ENCODE measurements at regions not wholly inside any gene's neighbourhood (a gene's known extent, or its start where the extent isn't known, plus 50 kb on each side); places are given as distances from the start of the nearest gene placed in this dataset.
A peak's percentile ranks its signal among the peaks of the same experiment; 100 is the strongest.
"Not testable (repeated sequence)": the region's sequence is repeated elsewhere in the genome, so short reads cannot be mapped to it uniquely, and the experiment has no call there.

GRCh38 chr2:47299555-47299954 is 69.6 kb upstream of the EPCAM start:
- Mint-ChIP-seq H3K27ac (no peak overlapping the region), H3K36me3 (no peaks in the 10 kb centered on the region), H3K9me3 (no peaks in the 10 kb centered on the region)
- ATAC-seq (no peak), DNase-seq (ENCODE audit: low spot score in 2 of 2) (no peak)

GRCh38 chr2:47298771-47299170 is 70.3 kb upstream of the EPCAM start:
- ATAC-seq (no peak), DNase-seq (ENCODE audit: low spot score in 2 of 2) (no peak)
- Mint-ChIP-seq H3K27ac (no peak overlapping the region), H3K36me3 (no peaks in the 10 kb centered on the region), H3K9me3 (no peaks in the 10 kb centered on the region)

GRCh38 chr2:47297767-47298425 is 71.2 kb upstream of the EPCAM start:
- Mint-ChIP-seq H3K9me3 (no peaks in the 10 kb centered on the region), H3K27ac (no peak overlapping the region), H3K36me3 (no peaks in the 10 kb centered on the region)
- DNase-seq (ENCODE audit: low spot score in 2 of 2): no peak
- no peak for ATAC-seq

- Mint-ChIP-seq H3K27ac (peak overlapping the region in 1 of 2 donors; percentile 24), H3K9me3 (no peaks in the 10 kb centered on the region), H3K36me3 (no peaks in the 10 kb centered on the region)
- DNase-seq (ENCODE audit: low spot score in 2 of 2): no peak
- ATAC-seq: no peak
Measured at GRCh38 chr2:47295981-47296635, 73.0 kb upstream of the EPCAM start.

GRCh38 chr2:47295131-47295980 is 73.8 kb upstream of the EPCAM start:
- ATAC-seq (no peak), DNase-seq (ENCODE audit: low spot score in 2 of 2) (no peak)
- no peaks in the 10 kb centered on the region for H3K9me3 Mint-ChIP-seq
- peak overlapping the region in 1 of 2 donors; percentile 24 for H3K27ac Mint-ChIP-seq
- no peaks in the 10 kb centered on the region for H3K36me3 Mint-ChIP-seq

- H3K9me3 Mint-ChIP-seq: no peaks in the 10 kb centered on the region
- DNase-seq (ENCODE audit: low spot score in 2 of 2) (no peak), ATAC-seq (no peak)
- no peaks in the 10 kb centered on the region for H3K36me3 Mint-ChIP-seq
- H3K27ac Mint-ChIP-seq: no peak overlapping the region
Measured at GRCh38 chr2:47293976-47294375, 75.1 kb upstream of the EPCAM start.

GRCh38 chr2:47288864-47289263 is 80.2 kb upstream of the EPCAM start:
- no peak overlapping the region for H3K27ac Mint-ChIP-seq
- ATAC-seq (no peak), DNase-seq (ENCODE audit: low spot score in 2 of 2) (no peak)
- H3K9me3 Mint-ChIP-seq: no peaks in the 10 kb centered on the region
- H3K36me3 Mint-ChIP-seq: no peaks in the 10 kb centered on the region

GRCh38 chr2:47283659-47284058 is 85.5 kb upstream of the EPCAM start:
- no peak overlapping the region for H3K27ac Mint-ChIP-seq

GRCh38 chr2:47282621-47283272 is 86.4 kb upstream of the EPCAM start:
- Mint-ChIP-seq H3K9me3 (no peaks in the 10 kb centered on the region), H3K36me3 (no peaks in the 10 kb centered on the region), H3K27ac (no peak overlapping the region)
- ATAC-seq (no peak), DNase-seq (ENCODE audit: low spot score in 2 of 2) (no peak)

More at GRCh38 chr2:47283659-47284058, 85.5 kb upstream of the EPCAM start:
- no peaks in the 10 kb centered on the region for H3K36me3 Mint-ChIP-seq
- H3K9me3 Mint-ChIP-seq: no peaks in the 10 kb centered on the region
- DNase-seq (ENCODE audit: low spot score in 2 of 2) (no peak), ATAC-seq (no peak)

GRCh38 chr2:47279525-47279924 is 89.6 kb upstream of the EPCAM start:
- not testable (repeated sequence) for DNase-seq (ENCODE audit: low spot score in 2 of 2); H3K27ac Mint-ChIP-seq; ATAC-seq; H3K9me3 Mint-ChIP-seq; H3K36me3 Mint-ChIP-seq

- no peak for DNase-seq (ENCODE audit: low spot score in 2 of 2)
- no peak for ATAC-seq
- Mint-ChIP-seq H3K9me3 (no peaks in the 10 kb centered on the region), H3K36me3 (no peaks in the 10 kb centered on the region), H3K27ac (no peak overlapping the region)
Measured at GRCh38 chr2:47277987-47278386, 91.1 kb upstream of the EPCAM start.

- no peaks in the 10 kb centered on the region for H3K36me3 Mint-ChIP-seq
- no peak overlapping the region for H3K27ac Mint-ChIP-seq
- H3K9me3 Mint-ChIP-seq: no peaks in the 10 kb centered on the region
- ATAC-seq (no peak), DNase-seq (ENCODE audit: low spot score in 2 of 2) (no peak)
Measured at GRCh38 chr2:47277187-47277586, 91.9 kb upstream of the EPCAM start.

GRCh38 chr2:47276061-47276460 is 93.0 kb upstream of the EPCAM start:
- DNase-seq (ENCODE audit: low spot score in 2 of 2) (no peak), ATAC-seq (no peak)
- no peaks in the 10 kb centered on the region for H3K9me3 Mint-ChIP-seq
- H3K36me3 Mint-ChIP-seq: no peaks in the 10 kb centered on the region
- no peak overlapping the region for H3K27ac Mint-ChIP-seq

- ATAC-seq: no peak
- no peak overlapping the region for H3K27ac Mint-ChIP-seq
- no peaks in the 10 kb centered on the region for H3K36me3 Mint-ChIP-seq
Measured at GRCh38 chr2:47274054-47274782, 94.9 kb upstream of the EPCAM start.

GRCh38 chr2:47272905-47273758 is 96.0 kb upstream of the EPCAM start:
- DNase-seq (ENCODE audit: low spot score in 2 of 2): no peak
- H3K9me3 Mint-ChIP-seq: no peaks in the 10 kb centered on the region
- no peak overlapping the region for H3K27ac Mint-ChIP-seq
- H3K36me3 Mint-ChIP-seq: no peaks in the 10 kb centered on the region
- ATAC-seq: no peak

More at GRCh38 chr2:47274054-47274782, 94.9 kb upstream of the EPCAM start:
- no peak for DNase-seq (ENCODE audit: low spot score in 2 of 2)
- H3K9me3 Mint-ChIP-seq: no peaks in the 10 kb centered on the region
